ENCODE measurements at regions not wholly inside any gene's neighbourhood (a gene's known extent, or its start where the extent isn't known, plus 50 kb on each side); places are given as distances from the start of the nearest gene placed in this dataset.

GRCh38 chr9:31868830-31869229, 515.6 kb upstream of the ACO1 start:
- WGBS, 2 experiments (ENCODE audit: extremely low coverage in 2 of 2, insufficient read length in 1 of 2): 67% methylated on average over 1 of the region's 5 CpGs; no CpG with 5 or more reads in 1 of the 2 experiments
- H3K27ac ChIP-seq (ENCODE audit: insufficient read depth, low read length): no peak overlapping the region
- ChIA-PET CTCF (no interaction called here), POLR2A (ENCODE audit: unreplicated experiment) (no interaction called here)
- no peak overlapping the region for H3K18ac ChIP-seq (ENCODE audit: low read depth, low read length)
- H3K79me1 ChIP-seq (ENCODE audit: low read depth in 1 of 2, low read length in 2 of 2): no peaks in the 10 kb centered on the region
- ATAC-seq (ENCODE audit: low read depth) (no peak), DNase-seq (no peak)
- TF ChIP-seq CHD1 (IDR thresholded peaks at IDR 0.05; ENCODE audit: low read depth, low read length) (no peak), MAZ (IDR thresholded peaks at IDR 0.05; ENCODE audit: borderline replicate concordance, low read depth, low read length) (no peak)
- intact Hi-C loops (cut with micrococcal nuclease) (no loop called here), in situ Hi-C loops (cut with MboI; ENCODE audit: low sequenced_read_pairs) (no loop called here), dilution Hi-C loops (cut with HindIII; ENCODE audit: low sequenced_read_pairs, unreplicated experiment) (no loop called here)
- H3K56ac ChIP-seq (ENCODE audit: extremely low read depth, insufficient read depth, low read length): no peak overlapping the region
- peaks cover 13% of the 10 kb centered on the region for H3K9me3 ChIP-seq (ENCODE audit: control insufficient read depth, insufficient read depth, low read length)
- no peaks in the 10 kb centered on the region for H4K20me1 ChIP-seq (ENCODE audit: insufficient read depth, low read length)
- H2AK9ac ChIP-seq (replicated peaks; ENCODE audit: low read depth, low read length, poor library complexity): no peak overlapping the region
- no peak overlapping the region for H3K4me2 ChIP-seq (ENCODE audit: low read depth, low read length)
- H4K8ac ChIP-seq (ENCODE audit: low read depth in 2 of 2, low read length in 2 of 2): no peak overlapping the region
- no peaks in the 10 kb centered on the region for H3K27me3 ChIP-seq (ENCODE audit: control insufficient read depth, insufficient read depth, low read length)
- no peaks in the 10 kb centered on the region for H3K9me1 ChIP-seq (ENCODE audit: insufficient read depth, low read length)
- H3K36me3 ChIP-seq (ENCODE audit: control insufficient read depth, insufficient read depth, low read length): no peaks in the 10 kb centered on the region
- H3K9ac ChIP-seq (ENCODE audit: low read depth, low read length): no peak overlapping the region
- H3K4me1 ChIP-seq (ENCODE audit: control insufficient read depth, insufficient read depth, low read length): no peaks in the 10 kb centered on the region
- H3K4me3 ChIP-seq (ENCODE audit: insufficient read depth, low read depth, low read length): no peak overlapping the region
- no peak overlapping the region for H4K91ac ChIP-seq (ENCODE audit: insufficient read depth, low read depth, low read length)
- H2BK15ac ChIP-seq (ENCODE audit: low read depth, low read length): no peak overlapping the region
- no peak overlapping the region for H3K14ac ChIP-seq (replicated peaks; ENCODE audit: low read depth, low read length)
- no peak overlapping the region for H3K23ac ChIP-seq (ENCODE audit: low read depth, low read length)
- no TSS peak for BruUV-seq (replicated peaks)
- H2BK5ac ChIP-seq (ENCODE audit: low read depth, low read length, poor library complexity, severe bottlenecking): no peak overlapping the region
- H2BK20ac ChIP-seq (ENCODE audit: low read depth, low read length): no peak overlapping the region
- H2AFZ ChIP-seq (replicated peaks; ENCODE audit: low read length, poor library complexity): no peak overlapping the region
- no peak overlapping the region for H4K5ac ChIP-seq (ENCODE audit: low read depth, low read length)
- no peak overlapping the region for H2AK5ac ChIP-seq (ENCODE audit: low read depth, low read length)
- no peak overlapping the region for H2BK120ac ChIP-seq (ENCODE audit: low read depth, low read length)
- no peak overlapping the region for H3K4ac ChIP-seq (ENCODE audit: low read depth, low read length)
